GM18873 (cell line): ENCODE measurements at regions not wholly inside any gene's neighbourhood (a gene's known extent, or its start where the extent isn't known, plus 50 kb on each side); places are given as distances from the start of the nearest gene placed in this dataset.

Experiments
- ATAC-seq: cut with Tn5 transposase; IDR thresholded peaks from one replicate; pipeline ENCODE4 v1.9.1; 2021; ENCODE audit warnings: mild to moderate bottlenecking, moderate library complexity, moderate number of reproducible peaks; ENCODE audit not compliant: unreplicated experiment, low FRiP score

DNA sequence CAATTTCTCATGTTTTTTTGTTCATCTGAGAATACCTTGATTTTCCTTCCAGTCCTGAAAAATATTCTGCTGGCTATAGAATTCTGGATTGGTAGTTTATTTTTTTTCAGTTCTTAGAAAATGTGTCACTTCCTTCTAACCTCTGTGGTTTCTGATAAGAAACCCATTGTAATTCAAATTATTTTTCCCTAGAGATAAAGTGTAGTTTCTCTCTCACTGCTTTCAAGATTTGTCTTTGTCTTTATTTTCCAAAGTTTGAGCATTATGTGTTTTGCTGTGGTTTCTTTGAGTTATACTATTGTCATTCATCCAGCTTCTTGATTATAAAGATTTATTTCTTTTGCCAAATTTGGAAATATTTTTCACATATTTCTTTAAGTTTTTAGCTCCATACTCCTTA lies 324.0 kb upstream of the SPRY2 start:
- ATAC-seq: no peak

DNA sequence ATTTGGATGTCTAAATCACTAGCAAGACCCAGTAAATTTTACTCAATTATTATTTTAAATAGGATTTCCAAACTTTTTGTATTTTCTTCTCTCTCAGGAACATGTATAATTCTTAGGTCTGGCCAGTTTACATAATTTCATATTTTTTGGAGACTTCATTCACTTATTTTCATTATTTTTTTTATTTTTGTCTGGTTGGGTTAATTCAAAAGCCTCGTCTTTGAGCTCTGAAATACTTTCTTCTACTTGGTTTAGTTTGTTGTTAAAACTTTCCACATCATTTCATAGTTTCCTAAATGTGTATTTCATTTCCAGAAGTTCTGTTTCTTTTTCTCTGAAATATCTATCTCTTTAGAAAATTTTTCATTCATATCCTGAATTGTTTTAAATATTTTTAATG lies 322.9 kb upstream of the SPRY2 start:
- ATAC-seq: no peak

DNA sequence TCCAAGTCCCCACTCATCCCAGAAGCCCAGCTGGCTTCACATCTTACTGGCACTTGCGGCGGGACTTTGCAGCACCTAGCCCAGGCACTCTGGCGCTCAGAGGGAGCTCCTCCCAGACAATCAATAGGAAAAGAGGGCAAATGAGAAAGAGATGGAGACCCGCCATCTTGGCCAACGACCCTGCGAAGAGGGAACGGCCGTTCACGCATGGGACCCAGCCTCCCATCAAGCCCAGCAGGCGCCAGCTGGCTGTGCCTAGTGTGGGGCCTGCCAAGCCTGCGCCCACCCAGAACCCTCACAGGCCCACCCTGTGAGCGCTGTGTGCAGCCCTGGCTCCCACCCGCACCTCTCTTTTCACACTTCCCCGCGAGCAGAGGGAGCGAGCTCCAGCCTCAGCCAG lies 317.8 kb upstream of the SPRY2 start:
- ATAC-seq: no peak

DNA sequence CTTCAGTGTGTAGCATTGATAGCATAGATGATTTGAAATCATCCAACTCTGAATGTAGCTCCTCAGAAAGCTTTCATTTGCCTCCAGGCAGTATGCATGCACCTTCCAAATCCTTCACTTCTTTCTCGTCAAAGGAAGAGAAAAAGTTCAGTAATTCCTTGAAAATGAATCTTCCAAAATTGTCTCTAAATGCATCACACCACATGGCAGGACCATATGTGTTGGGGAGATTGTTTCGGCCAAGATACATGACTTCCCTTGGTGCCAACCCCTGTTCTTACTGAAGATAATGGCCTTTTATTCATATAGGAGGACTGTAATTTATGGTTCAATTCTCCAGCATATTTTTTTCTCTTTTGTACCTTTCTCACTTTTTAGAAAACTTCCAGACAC lies 315.6 kb upstream of the SPRY2 start:
- ATAC-seq: no peak

DNA sequence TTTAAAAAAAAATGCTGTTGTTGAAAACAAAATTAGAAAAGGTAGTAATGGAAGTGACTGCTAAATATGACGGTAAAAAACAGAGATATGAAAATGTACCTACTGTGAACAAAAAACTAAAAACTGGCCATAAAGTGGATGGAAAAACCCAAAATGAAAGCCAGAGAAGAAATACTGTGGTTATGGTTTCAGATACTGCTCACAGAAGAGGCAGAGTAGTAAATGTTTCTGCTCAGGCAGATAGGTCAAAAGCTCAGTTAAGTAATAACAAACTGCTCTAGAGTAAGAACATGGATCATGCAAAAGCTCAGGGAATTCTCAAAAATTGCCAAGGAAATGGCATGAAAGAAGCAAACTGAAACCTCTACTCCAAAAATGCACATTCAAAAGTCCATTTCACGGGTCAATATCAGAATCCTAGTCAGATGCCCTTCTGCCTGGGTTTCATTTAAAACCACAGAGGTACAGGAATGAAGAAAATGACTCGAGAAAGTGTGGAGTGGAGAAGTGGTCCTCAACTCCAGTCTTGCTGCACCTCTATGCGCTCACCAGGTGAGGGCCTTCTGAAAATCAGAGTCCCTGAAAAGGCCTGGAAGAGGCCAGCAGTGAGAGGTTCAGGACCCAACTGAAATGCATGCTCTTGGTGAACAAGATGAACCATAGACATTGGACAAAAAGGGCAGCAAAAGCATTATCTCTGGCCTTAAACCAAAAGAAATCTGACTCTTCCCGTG lies 315.0 kb upstream of the SPRY2 start:
- ATAC-seq: no peak

DNA sequence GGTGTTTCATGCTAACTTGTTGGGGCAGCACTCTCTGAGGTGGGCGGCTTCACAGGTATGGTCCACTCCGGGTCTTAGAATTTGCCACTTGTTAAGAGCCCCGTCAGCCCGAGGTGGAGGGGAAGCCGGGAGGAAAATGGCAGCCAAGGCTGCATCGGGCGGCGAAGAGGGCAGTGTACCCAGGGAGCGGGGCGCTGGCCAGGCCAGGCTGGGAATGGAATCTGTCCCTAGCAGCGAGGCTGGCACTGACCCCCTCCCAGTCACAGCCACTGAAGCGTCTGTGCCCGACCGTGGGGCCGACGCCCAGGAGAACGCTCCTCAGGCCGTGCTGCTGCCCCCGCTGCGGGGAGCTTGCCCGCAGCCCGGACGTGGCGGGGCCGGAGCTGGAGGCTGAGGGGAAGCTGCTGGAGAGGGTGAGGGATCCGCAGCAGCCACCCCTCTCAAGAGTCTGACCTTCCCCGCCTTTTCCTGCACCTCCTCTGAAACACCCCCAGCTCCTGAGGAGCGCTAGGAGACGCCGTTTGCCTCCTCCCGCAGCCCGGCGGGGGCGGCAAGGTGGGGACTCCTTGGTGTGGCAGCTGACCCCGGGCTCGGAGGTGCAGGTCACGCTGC lies 313.8 kb upstream of the SPRY2 start:
- no peak for ATAC-seq

DNA sequence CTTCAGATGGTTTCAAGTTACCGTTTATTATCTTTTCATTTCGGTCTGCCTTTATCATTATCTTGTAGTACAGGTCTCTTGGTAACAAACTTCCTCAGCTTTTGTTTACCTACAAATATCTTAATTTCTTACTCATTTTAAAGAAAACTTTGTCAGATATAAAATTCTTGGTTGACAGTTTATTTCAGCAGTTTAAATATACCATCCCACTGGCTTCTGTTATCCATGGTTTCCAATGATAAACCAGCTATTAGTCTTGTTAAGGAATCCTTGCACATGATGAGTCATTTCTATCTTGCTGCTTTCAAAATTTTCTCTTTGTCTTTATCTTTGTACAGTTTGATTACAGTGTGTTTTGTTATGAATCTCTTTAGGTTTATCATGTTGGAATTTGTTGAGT lies 308.3 kb upstream of the SPRY2 start:
- ATAC-seq: no peak

DNA sequence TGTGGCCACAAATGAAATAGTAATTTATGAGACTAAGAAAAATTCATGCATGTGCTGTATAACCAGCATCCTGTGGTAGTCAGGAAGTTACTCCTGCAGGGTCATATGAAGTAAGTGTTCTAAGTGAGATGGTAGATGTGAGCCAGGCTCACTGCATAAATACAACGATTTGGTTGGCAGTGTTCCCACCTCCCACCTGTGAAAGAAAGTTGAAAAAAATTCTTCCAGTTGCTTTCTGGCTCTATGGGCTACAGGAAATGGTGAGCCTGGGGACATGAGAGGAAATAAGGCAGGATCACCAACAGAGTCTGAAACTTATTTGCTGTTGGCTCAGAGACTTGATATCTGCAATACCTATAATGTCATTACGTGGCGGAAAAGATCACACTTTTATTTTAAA lies 301.7 kb upstream of the SPRY2 start:
- ATAC-seq: no peak

DNA sequence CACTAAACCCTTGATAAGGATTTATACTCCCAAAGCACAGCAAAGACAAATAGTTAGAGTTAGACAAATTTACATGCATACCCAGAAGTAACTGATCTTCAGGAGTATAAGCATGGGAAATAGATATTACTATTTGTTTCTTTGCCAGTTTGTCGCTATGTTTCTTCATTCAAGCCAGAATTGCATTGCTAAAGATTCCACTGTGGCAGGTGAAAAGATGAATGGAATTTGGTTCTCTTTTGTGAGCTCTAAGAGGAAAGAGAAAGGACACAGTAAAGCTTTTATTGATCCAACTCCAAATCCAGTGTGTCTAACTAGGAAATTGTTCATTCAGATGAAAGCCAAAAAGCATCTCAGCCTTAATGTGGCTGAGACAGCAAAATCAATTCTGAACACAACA lies 292.3 kb upstream of the SPRY2 start:
- ATAC-seq: no peak

DNA sequence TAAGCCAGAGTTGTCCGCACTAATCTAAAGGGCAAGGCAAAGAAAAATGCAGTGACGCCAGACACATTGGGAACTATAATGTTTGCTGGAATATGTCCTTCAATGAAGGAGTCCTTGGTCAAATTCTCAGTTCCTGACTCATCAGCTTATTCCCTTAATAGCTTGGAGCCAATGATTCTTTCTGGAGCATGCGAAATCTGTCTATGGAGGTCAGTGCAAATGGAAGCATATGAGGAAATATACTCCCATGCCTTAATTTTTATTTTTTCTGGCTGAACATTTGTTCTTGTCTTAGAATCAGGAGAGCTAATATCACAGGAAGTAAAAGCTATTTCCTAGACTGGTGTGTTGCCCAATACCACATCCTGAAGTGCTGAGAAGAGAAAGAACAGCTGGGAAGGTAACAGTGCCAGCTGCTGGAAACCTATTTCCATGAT lies 289.8 kb upstream of the SPRY2 start:
- no peak for ATAC-seq

DNA sequence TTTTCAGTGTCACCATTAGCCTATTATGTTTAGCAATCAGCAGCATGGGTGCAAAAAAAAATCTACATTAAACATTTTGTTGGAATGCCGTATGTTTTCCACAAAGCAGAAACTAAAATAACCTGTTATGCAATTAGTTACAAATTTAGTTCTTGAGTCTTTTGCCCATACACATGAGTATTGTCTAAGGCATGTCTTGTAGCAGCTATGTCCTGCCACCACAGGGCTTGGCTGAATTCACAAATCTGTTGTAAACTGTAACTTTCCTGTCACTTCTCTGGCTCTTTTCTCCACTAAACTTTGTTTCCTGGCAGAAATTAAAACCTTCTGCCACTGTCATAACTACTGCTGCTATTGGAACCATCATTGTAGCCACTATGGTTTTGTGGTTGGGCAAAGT lies 277.9 kb upstream of the SPRY2 start:
- no peak for ATAC-seq

DNA sequence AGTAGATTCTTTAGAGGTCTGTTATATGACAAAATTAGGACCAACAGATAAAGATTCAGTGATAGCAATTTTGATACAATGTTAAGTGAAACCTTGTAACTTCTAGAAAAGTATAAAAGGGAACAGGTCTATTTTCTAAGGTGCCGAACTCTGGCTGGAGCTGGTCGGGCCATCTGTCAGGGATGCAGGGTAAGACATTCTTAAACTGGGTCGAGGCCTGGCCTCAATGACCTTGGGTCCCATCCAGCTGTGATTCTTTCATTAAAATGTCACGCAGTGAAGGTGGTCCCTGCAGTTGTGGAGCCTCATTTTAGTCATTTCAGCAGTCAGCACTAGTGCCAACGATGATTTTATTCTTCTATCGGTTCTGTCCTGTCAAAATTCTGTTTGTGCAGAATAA lies 271.9 kb upstream of the SPRY2 start:
- ATAC-seq: no peak

DNA sequence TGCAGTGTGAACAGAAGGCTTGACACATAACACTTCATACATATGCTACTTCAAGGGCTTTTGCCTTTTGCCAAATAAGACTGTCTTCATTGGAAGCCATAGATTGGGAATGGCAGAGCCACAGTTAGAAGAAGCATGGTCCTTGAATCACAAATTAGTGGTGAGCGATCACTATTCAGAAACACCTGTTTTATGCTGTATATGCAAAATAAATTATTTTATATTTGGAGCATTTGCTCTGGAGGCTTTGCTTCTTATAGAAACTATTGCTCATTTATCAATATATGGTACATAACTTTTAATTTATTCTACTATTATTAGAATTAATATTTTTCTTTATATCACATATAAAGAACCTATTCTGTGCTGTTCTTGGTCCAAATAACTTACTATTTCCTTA lies 270.4 kb upstream of the SPRY2 start:
- ATAC-seq: no peak

DNA sequence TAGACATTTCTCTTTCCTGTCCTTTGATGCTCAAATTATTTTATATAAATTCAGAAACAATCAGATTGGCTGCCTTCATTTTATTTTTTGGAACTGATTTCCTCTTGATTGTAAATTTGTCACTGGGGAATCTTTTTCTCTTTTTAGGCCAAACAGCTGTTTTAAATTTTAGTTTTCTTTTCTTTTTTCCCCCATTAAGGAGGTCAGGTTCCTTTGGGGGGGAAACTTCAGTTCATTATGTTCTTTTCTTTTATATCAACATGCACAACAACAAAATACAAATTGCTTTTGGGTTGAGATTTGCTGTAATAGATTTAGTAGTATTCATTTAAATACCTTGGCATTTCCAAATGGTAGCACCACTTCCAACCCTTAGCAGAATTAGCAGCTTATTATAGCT lies 264.8 kb upstream of the SPRY2 start:
- no peak for ATAC-seq

DNA sequence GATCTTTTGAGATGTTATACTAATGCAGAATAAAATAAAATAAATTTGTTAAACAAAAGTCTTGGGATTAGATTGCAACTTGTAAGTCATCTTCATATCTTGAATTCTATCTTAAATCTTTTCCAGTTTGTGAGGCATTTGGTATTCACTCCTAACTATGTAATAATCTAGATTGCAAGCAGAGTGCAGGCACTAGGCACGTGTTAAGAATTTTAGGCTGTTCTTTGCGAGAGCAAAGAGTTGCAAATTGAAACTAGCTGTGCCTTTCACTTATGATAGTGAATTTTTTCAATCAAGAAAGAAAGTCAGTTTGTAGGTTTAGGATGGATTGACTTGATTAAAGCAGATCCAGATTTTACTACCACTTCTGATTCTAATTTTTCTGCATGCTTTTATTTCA lies 264.1 kb upstream of the SPRY2 start:
- ATAC-seq: no peak

DNA sequence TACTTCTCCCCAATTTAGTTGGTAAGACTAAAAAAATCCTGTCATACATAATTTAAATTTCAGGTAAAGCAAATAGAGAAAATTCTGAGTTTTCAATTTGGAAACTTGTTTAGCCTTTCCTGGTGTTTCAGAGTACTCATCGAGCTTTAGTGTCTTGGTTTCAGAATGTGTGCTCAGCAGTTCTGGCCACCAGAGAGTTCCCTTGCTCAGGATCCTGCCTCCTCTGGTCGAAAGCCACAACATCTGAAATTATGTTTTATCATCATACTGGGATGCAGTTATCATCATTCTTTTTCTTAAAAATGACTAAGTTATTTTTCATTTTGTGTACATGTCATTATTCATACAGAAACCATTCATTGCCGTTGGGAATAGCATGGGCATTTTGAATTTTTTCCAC lies 263.2 kb upstream of the SPRY2 start:
- no peak for ATAC-seq

DNA sequence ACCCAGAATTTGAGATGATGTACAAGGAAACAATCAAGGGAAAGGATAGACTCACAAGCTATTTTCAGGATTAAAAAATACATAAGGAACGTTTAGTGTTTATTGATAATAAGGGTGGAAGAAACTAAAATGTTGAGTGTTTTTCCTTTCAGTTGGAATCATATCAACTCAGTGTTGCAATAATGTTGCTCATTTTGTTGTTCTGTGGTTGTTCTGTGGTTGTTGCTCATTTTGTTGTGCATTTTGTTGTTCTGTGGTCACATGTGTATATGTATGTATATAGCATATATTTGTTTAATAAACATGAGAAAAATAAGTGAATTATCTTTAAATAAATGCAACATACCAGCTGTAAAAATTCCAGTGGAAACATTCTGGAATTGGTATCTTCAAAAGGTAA lies 262.4 kb upstream of the SPRY2 start:
- ATAC-seq: no peak

DNA sequence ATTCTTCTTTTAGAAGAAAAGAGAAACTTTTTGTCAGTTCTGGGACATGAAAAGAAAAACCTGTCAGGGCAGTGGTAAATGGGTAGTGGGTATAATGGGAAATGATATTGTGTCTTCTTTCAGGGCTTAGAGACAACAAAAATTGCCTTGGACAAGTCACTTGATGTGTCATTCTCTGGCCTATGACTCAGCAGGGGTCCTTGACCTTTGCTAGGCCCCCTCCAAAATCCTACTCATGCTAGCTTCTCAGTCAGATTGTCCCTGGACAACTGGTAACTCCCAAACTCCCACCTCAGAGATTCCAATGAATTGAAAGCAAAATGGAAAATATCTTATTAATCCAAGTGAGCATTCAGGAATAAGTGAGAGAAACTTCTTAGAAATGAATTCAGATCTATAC lies 258.8 kb upstream of the SPRY2 start:
- ATAC-seq: no peak

DNA sequence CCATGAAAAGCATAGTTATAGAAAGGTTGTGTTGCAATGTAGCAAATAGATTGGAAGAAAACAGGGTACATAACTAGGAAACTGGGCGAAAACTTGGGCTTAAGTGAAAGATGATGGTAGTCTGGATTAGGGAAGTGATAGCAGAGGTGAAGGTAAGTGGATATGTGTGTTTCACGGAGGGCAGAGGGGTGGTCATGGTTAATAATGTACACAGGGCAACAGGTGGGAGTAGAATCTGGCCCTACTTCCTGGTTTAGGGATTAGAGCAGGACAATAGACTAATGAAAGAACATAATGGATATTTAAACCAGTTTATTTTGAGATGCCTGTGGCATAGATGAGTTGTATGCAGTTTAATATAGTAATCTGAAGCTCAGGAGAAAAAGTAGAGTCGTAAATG lies 257.3 kb upstream of the SPRY2 start:
- no peak for ATAC-seq

DNA sequence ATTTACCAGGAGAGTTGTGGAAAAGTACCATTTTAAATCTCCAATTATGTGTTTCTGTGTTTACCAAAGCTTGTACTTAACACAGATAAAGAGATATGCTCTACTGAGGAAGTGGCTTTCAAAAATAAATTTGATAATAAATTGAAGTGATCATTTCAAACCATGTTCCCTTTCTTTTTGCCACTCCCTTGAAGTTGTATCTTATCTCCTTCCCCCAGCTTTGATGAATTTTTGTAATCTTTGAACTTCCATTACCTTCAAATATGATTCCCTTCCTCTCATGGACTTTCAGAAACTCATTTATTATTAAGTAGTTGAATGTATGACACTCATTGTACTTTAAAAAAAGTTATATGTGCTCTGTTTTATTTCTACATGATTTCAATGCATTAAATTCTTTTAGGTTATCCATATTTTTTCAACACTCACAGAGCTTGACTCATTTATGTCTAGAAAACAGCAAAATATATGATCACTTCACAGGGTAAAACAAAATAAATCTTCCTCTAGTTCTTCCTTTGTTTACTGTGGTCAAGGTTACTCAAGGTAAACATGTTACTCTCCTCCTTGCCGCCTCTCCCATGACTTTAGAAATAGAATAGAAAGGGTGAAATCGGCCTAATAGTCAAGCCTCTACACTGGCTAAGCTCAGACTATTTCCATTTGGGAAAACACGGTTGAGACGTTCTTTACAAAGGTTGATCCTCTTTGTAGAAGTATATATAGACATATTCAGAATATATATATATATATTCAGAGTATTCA lies 251.2 kb upstream of the SPRY2 start:
- ATAC-seq: no peak

DNA sequence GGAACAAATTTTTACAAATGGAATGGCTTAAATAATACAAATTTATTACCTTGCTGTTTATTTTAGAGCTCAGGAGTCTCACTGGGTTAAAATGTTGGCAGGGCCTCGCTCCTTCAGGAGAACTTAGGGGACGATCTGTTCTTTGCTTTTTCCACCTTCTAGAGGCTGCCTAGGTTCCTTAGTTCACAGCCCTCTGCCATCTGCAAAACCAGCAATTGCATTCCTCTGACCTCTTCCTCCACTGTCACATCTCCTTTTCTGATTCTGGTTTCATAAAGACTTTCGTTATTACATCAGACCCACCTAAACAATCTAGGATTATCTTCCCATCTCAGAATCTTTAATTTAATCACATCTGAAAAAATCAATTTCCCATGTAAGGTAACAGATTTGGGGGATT lies 249.6 kb upstream of the SPRY2 start:
- no peak for ATAC-seq

DNA sequence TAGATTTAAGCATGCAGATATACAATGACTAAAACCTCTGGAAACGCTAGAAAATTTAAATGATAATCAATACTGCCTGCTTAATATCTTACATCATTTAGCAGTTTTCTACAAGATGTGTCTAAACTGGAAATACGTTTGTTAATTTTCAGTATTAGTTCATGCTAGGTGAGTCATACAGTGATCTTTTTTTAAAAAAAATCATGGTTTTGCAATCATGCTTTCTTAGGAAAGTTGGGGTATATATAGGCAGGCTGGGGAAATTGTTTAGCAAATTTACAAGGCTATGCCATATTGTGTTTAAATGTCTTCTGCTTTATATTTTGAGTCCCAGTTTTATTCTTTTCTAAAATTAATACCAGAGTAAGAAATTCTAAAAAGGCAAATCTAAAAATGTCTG lies 245.4 kb upstream of the SPRY2 start:
- no peak for ATAC-seq
